Motor neuron (in vitro differentiated cells): ENCODE measurements at regions not wholly inside any gene's neighbourhood (a gene's known extent, or its start where the extent isn't known, plus 50 kb on each side); places are given as distances from the start of the nearest gene placed in this dataset.
A peak's percentile ranks its signal among the peaks of the same experiment; 100 is the strongest.

Source experiments
- ATAC-seq, 8 experiments: fragments of 200-7000 bp; cut with Tn5 transposase; replicated peaks in 6 of 8; 2 replicates each; pipeline ENCODE4 v1.8.0; 2021; ENCODE audit warnings: mild to moderate bottlenecking in 8 of 8, moderate library complexity in 8 of 8
- H3K27ac ChIP-seq, 2 donors: fragments of 250-450 bp; sonication (Bioruptor Pico); 2 replicates each; pipeline ENCODE4 v1.9.0; 2021; ENCODE audit warnings: antibody characterized with exemption in 2 of 2, mild to moderate bottlenecking in 2 of 2, moderate library complexity in 1 of 2
- H3K4me1 ChIP-seq, 2 donors: fragments of 250-450 bp; sonication (Bioruptor Pico); replicated peaks in 1 of 2; 2 replicates each; pipeline ENCODE4 v1.6.1; 2021; ENCODE audit warnings: antibody characterized with exemption in 2 of 2, mild to moderate bottlenecking in 2 of 2, moderate library complexity in 1 of 2
- H3K4me3 ChIP-seq, 5 donors: fragments of 250-450 bp; sonication (Bioruptor Pico); 2 replicates each; pipeline ENCODE4 v1.9.0; 2021; ENCODE audit warnings: antibody characterized with exemption in 5 of 5, mild to moderate bottlenecking in 5 of 5, moderate library complexity in 4 of 5
- WGBS, 10 experiments: fragments of 450-650 bp; shearing (Covaris generic); methylation state at CpG; one replicate each; pipeline ENCODE4 v1.0.0; 2022; 5-methylcytosine and 5-hydroxymethylcytosine counted together
- in situ Hi-C, 9 experiments: fragments of 400-800 bp; cut with MboI; loops; one replicate each; pipeline ENCODE4 v1.15.0; 2021; ENCODE audit warnings: low sequenced_read_pairs in 9 of 9, low pct_unique_long_range_greater_than_20kb in 2 of 9; ENCODE audit not compliant: unreplicated experiment in 9 of 9

- Histone ChIP-seq H3K4me3 (no peak overlapping the region), H3K27ac (no peak overlapping the region), H3K4me1 (peaks cover 28 to 45% of the 10 kb centered on the region in 2 donors)
- in situ Hi-C loops = no loop called here
- 67 to 100% (median 100%) methylated on average over 1 of the region's 1 CpG; no CpG with 5 or more reads in 1 of the 10 experiments for WGBS, 10 experiments
- peak in 1 of 8 experiments; percentile 34 for ATAC-seq
These were observed 118.4 kb downstream of the RHOU start for GRCh38 chr1:228853637-228854036.

DNA sequence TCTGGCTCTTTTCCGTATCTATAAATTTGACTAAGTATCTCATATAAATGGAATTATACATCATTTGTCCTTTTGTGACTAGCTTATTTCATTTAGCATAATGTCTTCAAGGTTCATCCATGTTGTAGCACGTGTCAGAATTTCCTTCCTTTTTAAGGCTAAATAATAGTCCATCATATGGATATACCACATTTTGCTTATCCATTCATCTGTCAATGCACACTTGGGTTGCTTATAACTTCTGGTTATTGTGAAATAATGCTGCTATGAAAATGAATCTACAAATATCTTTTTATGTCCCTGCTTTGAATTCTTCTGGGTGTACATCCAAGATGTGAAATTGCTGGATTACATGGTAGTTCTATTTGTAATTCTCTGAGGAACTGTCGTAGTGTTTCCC lies 119.6 kb downstream of the RHOU start:
- ATAC-seq = no peak
- peaks cover 26 to 35% of the 10 kb centered on the region in 2 donors for H3K4me1 ChIP-seq
- H3K27ac ChIP-seq = no peak overlapping the region
- WGBS, 10 experiments = 55 to 100% (median 94%) methylated on average over 1 to 3 of the region's 3 CpGs
- in situ Hi-C loops = no loop called here
- no peak overlapping the region for H3K4me3 ChIP-seq

- in situ Hi-C loops = no loop called here
- Histone ChIP-seq H3K4me1 (peaks cover 22 to 28% of the 10 kb centered on the region in 2 donors), H3K27ac (no peak overlapping the region), H3K4me3 (no peak overlapping the region)
- no peak for ATAC-seq
These were observed 122.3 kb downstream of the RHOU start for GRCh38 chr1:228857611-228858010.

DNA sequence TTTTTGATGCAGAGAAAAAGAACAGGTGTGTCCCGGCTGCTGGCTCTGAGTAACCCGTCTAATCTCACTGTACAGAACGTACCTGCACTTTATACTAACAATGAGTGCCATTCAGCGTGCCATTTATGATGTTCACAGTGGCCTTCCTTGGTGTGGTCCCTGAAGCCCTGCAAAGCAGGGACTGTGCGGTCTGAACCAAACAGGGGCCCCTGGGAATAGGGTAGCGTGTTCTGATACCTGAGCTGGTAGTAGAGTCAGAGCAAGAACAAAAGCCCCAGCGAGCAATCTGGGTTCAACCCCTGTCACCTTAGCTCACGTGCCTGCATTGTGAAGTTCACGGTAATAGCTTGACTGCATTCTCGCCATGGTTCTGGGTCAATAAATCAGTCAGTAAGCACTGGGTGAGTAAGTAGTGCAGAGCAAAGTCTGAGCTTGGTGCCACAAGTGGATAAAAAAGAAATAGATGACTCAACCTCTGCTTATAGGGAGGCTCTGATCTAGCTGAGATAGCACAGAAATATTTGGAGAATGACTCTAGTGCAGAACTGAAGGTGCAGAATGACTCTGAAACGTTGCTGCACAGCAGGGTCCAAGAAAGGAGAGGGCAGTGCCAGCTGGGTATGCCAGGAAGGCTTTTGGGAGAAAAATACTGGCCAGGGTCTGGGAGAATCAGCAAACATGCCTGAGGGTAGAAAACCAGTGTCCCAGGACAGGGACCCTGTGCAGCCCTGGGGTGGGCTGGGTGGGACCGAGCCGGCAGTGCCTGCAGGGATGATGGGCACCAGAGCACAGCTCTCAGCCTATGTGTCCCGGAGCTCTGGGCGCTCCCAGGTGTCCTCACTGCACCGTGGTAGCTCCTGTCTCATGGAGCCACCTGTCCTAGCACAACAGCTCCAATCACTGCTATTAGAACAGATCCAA lies 125.9 kb downstream of the RHOU start:
- Histone ChIP-seq H3K27ac (no peak overlapping the region), H3K4me3 (no peak overlapping the region), H3K4me1 (peaks cover 30 to 32% of the 10 kb centered on the region in 2 donors)
- peak in 7 of 8 experiments; percentile 74 to 98 (median 97) for ATAC-seq
- in situ Hi-C loops = no loop called here
- WGBS, 10 experiments = 51 to 100% (median 64%) methylated on average over 1 to 12 of the region's 16 CpGs; no CpG with 5 or more reads in 1 of the 10 experiments

DNA sequence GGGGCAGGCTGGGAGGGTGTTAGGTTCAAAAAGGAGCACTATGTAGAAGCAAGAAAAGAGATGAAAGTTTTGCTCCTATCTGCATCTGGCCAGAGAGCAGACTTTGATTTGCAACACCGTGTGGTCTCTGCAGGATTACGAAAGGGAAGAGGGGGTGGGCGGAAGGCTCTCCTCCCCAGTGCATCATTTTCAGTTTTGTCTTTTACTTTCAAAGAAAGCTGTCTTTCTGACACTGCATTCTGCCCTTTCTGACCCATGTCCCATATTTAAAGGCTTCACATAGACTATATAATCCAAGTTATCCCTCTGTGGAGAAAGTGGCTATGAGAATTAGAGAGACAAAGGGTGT lies 126.5 kb downstream of the RHOU start:
- in situ Hi-C loops = no loop called here
- Histone ChIP-seq H3K4me1 (peaks cover 37 to 38% of the 10 kb centered on the region in 2 donors), H3K27ac (no peak overlapping the region), H3K4me3 (no peak overlapping the region)
- WGBS, 10 experiments = 20 to 52% (median 40%) methylated on average over 1 to 3 of the region's 3 CpGs; no CpG with 5 or more reads in 4 of the 10 experiments
- ATAC-seq = no peak

DNA sequence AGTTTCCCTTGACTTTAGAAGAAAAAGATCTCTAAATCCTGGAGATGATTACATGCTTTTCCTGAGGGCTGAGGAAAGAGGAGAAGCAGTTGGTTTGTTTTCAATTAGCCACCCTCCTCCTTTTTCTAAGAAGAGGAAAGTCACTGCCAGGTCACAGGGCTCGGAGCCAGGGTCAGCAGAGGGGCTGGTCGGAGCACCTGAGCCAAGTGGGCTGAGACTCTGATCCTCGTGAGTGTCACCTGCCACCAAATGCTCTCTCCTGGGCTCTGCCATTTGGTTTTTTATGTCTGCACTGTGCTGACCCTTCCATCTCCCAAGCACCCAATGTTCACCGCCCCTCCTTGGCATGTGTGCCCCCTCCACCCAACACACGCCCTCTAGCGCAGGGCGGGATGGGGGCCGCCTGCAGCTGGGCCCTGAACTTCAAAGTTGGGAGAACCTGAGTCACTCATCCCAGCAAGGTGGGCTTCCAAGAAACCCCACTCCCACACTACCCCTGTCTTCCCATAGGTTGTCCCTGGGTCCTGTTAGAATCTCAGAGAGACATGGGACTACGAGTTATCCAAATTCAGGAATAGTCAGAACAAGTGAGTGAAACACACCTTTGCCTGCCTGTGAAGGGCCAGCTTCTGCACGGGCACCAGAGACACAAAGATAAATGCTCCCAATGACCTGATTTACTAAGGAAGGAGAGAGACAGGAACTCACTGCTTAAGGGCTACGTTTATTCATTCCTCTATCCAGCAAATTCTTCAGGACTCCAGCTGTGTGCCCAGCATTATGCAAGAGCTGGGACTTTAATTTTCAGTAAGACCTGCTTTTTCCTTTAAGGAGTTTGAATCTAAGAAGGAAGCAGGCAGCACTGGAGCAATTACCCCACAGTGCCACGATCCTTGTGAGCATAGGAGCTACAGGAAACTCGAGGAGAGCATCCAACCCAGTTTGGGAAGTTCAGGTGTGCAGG lies 127.5 kb downstream of the RHOU start:
- Histone ChIP-seq H3K4me3 (no peak overlapping the region), H3K27ac (no peak overlapping the region), H3K4me1 (peaks cover 47 to 49% of the 10 kb centered on the region in 2 donors)
- WGBS, 10 experiments = 10 to 100% (median 69%) methylated on average over 1 to 10 of the region's 13 CpGs; no CpG with 5 or more reads in 1 of the 10 experiments
- no peak for ATAC-seq
- in situ Hi-C loops = no loop called here

DNA sequence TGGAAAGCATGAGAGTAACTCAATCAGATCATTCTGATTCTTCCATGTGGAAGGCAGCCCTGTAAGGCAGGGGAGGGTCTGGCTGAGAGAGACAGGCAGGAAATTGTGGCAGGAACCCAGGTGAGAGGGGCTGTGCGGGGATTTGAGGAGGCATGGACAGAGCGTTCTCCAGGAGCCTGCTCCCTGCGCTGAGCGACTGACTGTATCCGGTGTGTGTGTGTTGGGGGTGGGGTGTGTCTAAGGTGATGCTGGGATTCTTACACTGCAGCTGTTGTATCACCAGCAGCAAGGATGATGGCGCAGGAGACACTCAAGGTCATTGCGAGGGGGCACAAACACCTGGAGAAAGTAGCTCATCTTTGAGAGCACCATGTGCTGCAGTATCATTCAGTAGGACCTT lies 128.5 kb downstream of the RHOU start:
- in situ Hi-C loops = no loop called here
- ATAC-seq = no peak
- Histone ChIP-seq H3K4me1 (peaks cover 56 to 58% of the 10 kb centered on the region in 2 donors), H3K4me3 (no peak overlapping the region), H3K27ac (no peak overlapping the region)
- WGBS, 10 experiments = 90 to 100% (median 94%) methylated on average over 1 to 6 of the region's 7 CpGs; no CpG with 5 or more reads in 5 of the 10 experiments

DNA sequence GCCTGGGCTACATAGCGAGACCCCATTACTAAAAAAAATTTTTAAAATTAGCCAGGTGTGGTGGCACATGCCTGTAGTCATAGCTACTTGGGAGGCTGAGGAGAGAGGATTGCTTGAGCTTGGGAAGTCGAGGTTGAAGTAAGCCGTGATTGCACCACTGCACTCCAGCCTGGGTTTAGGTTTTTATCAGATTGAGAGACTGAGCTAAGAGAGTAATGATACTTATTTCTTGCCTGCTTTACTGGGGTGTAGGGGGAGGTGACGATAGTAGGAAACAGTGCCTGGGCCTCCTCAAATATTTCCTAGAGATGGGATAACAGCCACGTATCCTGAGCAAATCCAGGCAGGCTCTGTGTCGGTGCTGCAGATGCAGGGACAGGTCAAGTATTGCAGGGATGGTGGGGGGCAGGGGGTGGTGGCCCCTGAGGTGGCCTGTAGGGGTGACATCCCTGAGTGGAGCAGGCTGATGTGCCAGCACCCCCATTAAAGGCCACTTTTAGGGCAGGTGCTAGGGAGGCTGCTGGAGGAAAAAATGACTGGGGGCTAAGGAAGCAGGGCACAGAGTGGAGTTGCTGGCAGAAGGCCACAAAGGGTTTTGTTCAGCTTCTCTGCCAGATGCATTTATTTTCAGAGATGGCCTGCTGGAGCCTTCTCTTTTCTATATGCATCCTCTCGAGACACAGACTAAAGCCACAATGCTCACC lies 130.5 kb downstream of the RHOU start:
- 17 to 100% (median 77%) methylated on average over 1 to 7 of the region's 7 CpGs for WGBS, 10 experiments

DNA sequence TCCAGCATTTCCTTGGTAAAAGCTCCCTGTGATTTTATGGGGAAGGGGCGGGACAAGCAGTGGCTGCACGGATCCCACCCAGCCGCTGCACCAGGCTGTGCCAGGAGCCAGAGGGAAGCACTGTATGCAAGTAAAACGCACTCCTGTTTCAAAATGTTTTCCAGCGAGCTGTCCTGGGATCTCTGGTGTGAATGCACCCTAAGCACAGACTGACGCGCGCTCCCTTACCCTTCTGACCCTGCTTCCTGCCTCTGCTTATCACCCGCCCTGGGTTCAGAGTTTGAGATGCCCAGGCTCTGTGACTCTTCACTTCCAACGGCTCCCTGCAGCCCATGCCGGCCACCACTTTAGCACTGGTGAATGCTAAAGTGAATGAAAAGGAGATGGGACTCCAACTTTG lies 131.2 kb downstream of the RHOU start:
- ATAC-seq = peak in 3 of 8 experiments; percentile 13 to 29 (median 23)
- Histone ChIP-seq H3K27ac (peak overlapping the region in 1 of 2 donors; percentile 39), H3K4me1 (peaks cover 56 to 58% of the 10 kb centered on the region in 2 donors), H3K4me3 (no peak overlapping the region)
- in situ Hi-C loops = no loop called here
- WGBS, 10 experiments = 20 to 80% (median 60%) methylated on average over 1 to 11 of the region's 11 CpGs; no CpG with 5 or more reads in 4 of the 10 experiments

More for the DNA sequence above, 130.5 kb downstream of the RHOU start:
- no peak overlapping the region for H3K4me3 ChIP-seq
- in situ Hi-C loops = no loop called here
- H3K4me1 ChIP-seq = peaks cover 61 to 62% of the 10 kb centered on the region in 2 donors
- no peak overlapping the region for H3K27ac ChIP-seq
- ATAC-seq = no peak

GRCh38 chr1:228867108-228867950 lies 132.1 kb downstream of the RHOU start:
- in situ Hi-C loops = no loop called here
- WGBS, 10 experiments = 15 to 77% (median 63%) methylated on average over 2 to 7 of the region's 7 CpGs; no CpG with 5 or more reads in 2 of the 10 experiments
- peak overlapping the region in 1 of 2 donors; percentile 5 for H3K27ac ChIP-seq

DNA sequence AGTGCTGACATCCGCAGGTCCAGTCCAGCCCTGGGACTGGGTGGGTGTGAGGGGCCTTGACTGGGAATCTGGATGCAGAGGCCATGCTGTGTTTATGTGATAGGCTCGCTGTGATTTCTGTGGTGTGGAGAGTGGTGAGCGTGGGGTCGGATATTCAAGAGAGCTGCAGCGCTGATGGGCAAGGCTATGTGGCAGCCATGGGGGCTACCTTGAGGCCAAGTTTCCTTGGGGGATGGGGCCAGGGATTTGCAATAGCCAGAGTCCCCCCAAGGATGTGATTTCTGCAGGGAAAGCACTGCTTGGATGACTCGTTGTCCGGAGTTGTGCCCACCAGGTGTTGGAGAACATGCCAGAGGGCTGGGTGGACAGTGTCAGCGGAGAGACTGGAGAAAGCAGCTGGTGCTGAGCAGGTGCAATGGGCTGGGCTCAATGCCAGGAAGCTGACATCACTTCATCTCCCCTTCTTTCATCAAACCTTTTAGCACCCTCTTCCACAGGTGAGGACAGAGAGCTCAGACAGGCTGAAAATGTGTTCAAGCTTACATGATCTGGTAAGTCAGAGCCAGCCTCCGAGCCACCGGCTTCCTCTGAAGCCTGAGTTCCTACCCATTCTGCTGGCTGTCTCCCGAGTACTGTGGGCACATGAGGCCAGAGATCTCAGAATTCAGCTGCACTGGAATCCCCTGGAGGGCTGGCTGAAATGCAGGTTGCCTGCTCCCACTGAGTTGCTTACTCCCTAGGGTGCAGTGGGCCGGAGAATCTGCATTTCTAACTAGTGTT lies 132.9 kb downstream of the RHOU start:
- Histone ChIP-seq H3K4me3 (no peak overlapping the region), H3K27ac (peak overlapping the region in 1 of 2 donors; percentile 5), H3K4me1 (peaks cover 52 to 53% of the 10 kb centered on the region in 2 donors)
- peak in 1 of 8 experiments; percentile 4 for ATAC-seq
- in situ Hi-C loops = no loop called here
- WGBS, 10 experiments = 88 to 100% (median 95%) methylated on average over 3 to 8 of the region's 12 CpGs; no CpG with 5 or more reads in 3 of the 10 experiments

More at GRCh38 chr1:228867108-228867950, 132.1 kb downstream of the RHOU start:
- no peak overlapping the region for H3K4me3 ChIP-seq
- ATAC-seq = peak in 6 of 8 experiments; percentile 79 to 91 (median 88)
- H3K4me1 ChIP-seq = peaks cover 54 to 55% of the 10 kb centered on the region in 2 donors
